Nephron (organoid): ENCODE measurements at regions not wholly inside any gene's neighbourhood (a gene's known extent, or its start where the extent isn't known, plus 50 kb on each side); places are given as distances from the start of the nearest gene placed in this dataset.

Experiments used
- H3K27ac Mint-ChIP-seq, 3 experiments: 2 replicates each; pipeline ENCODE4 v1.8.0; 2020; ENCODE audit warnings: mixed read lengths in 3 of 3, mild to moderate bottlenecking in 2 of 3, moderate library complexity in 1 of 3
- H3K27me3 Mint-ChIP-seq: 2 replicates; pipeline ENCODE4 v1.8.0; 2021; ENCODE audit warnings: low read depth, mild to moderate bottlenecking, moderate library complexity, mixed read lengths
- H3K36me3 Mint-ChIP-seq: 2 replicates; pipeline ENCODE4 v1.8.0; 2020; ENCODE audit warnings: low read depth, mixed read lengths
- H3K4me1 Mint-ChIP-seq: 2 replicates; pipeline ENCODE4 v1.8.0; 2020; ENCODE audit warnings: mixed read lengths
- H3K4me3 Mint-ChIP-seq, 3 experiments: 2 replicates each; pipeline ENCODE4 v1.8.0; 2020; ENCODE audit warnings: mild to moderate bottlenecking in 3 of 3, mixed read lengths in 3 of 3, moderate library complexity in 2 of 3
- H3K9me3 Mint-ChIP-seq: 2 replicates; pipeline ENCODE4 v1.8.0; 2020; ENCODE audit warnings: mixed read lengths
- TF ChIP-seq, protein P1 (sequence below), 3 experiments: fragments of 200-600 bp; sonication (generic); IDR thresholded peaks; one replicate each; pipeline ENCODE4 v1.5.0; 2021; ENCODE audit warnings: antibody characterized with exemption in 3 of 3; ENCODE audit not compliant: unreplicated experiment in 3 of 3

- Mint-ChIP-seq H3K9me3 (no peaks in the 10 kb centered on the region), H3K4me3 (no peak overlapping the region), H3K27me3 (peaks cover 12% of the 10 kb centered on the region), H3K27ac (no peak overlapping the region), H3K36me3 (no peaks in the 10 kb centered on the region), H3K4me1 (no peaks in the 10 kb centered on the region)
- TF ChIP-seq, protein P1, sequence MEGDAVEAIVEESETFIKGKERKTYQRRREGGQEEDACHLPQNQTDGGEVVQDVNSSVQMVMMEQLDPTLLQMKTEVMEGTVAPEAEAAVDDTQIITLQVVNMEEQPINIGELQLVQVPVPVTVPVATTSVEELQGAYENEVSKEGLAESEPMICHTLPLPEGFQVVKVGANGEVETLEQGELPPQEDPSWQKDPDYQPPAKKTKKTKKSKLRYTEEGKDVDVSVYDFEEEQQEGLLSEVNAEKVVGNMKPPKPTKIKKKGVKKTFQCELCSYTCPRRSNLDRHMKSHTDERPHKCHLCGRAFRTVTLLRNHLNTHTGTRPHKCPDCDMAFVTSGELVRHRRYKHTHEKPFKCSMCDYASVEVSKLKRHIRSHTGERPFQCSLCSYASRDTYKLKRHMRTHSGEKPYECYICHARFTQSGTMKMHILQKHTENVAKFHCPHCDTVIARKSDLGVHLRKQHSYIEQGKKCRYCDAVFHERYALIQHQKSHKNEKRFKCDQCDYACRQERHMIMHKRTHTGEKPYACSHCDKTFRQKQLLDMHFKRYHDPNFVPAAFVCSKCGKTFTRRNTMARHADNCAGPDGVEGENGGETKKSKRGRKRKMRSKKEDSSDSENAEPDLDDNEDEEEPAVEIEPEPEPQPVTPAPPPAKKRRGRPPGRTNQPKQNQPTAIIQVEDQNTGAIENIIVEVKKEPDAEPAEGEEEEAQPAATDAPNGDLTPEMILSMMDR (IDR thresholded peaks at IDR 0.05; ENCODE audit: unreplicated experiment in 3 of 3), result no peak
Observed at GRCh38 chr7:156194813-156195212, 382.6 kb upstream of the SHH start.

GRCh38 chr7:156192921-156193320 is 380.7 kb upstream of the SHH start:
- Mint-ChIP-seq H3K9me3 (peaks cover 2% of the 10 kb centered on the region), H3K4me3 (no peak overlapping the region), H3K4me1 (no peaks in the 10 kb centered on the region), H3K27ac (no peak overlapping the region), H3K36me3 (no peaks in the 10 kb centered on the region), H3K27me3 (peaks cover 8% of the 10 kb centered on the region)
- TF ChIP-seq, protein P1 (IDR thresholded peaks at IDR 0.05; ENCODE audit: unreplicated experiment in 3 of 3), result no peak

GRCh38 chr7:156191090-156191489 is 378.8 kb upstream of the SHH start:
- Mint-ChIP-seq H3K27me3 (peaks cover 8% of the 10 kb centered on the region), H3K4me1 (no peaks in the 10 kb centered on the region), H3K36me3 (no peaks in the 10 kb centered on the region), H3K4me3 (no peak overlapping the region), H3K27ac (no peak overlapping the region), H3K9me3 (peaks cover 10% of the 10 kb centered on the region)
- TF ChIP-seq, protein P1 (IDR thresholded peaks at IDR 0.05; ENCODE audit: unreplicated experiment in 3 of 3), result no peak

GRCh38 chr7:156185076-156185475 is 372.8 kb upstream of the SHH start:
- TF ChIP-seq, protein P1 (IDR thresholded peaks at IDR 0.05; ENCODE audit: unreplicated experiment in 3 of 3), result no peak
- no peak overlapping the region for H3K27ac Mint-ChIP-seq

GRCh38 chr7:156184164-156184563 is 371.9 kb upstream of the SHH start:
- H3K4me3 Mint-ChIP-seq, result no peak overlapping the region
- no peaks in the 10 kb centered on the region for H3K4me1 Mint-ChIP-seq
- TF ChIP-seq, protein P1 (IDR thresholded peaks at IDR 0.05; ENCODE audit: unreplicated experiment in 3 of 3), result no peak
- H3K36me3 Mint-ChIP-seq, result no peaks in the 10 kb centered on the region
- H3K27ac Mint-ChIP-seq, result no peak overlapping the region
- peaks cover 31% of the 10 kb centered on the region for H3K9me3 Mint-ChIP-seq
- peaks cover 8% of the 10 kb centered on the region for H3K27me3 Mint-ChIP-seq

More at GRCh38 chr7:156185076-156185475, 372.8 kb upstream of the SHH start:
- H3K9me3 Mint-ChIP-seq, result peaks cover 31% of the 10 kb centered on the region
- peaks cover 12% of the 10 kb centered on the region for H3K27me3 Mint-ChIP-seq
- H3K36me3 Mint-ChIP-seq, result no peaks in the 10 kb centered on the region
- no peaks in the 10 kb centered on the region for H3K4me1 Mint-ChIP-seq
- H3K4me3 Mint-ChIP-seq, result no peak overlapping the region

DNA sequence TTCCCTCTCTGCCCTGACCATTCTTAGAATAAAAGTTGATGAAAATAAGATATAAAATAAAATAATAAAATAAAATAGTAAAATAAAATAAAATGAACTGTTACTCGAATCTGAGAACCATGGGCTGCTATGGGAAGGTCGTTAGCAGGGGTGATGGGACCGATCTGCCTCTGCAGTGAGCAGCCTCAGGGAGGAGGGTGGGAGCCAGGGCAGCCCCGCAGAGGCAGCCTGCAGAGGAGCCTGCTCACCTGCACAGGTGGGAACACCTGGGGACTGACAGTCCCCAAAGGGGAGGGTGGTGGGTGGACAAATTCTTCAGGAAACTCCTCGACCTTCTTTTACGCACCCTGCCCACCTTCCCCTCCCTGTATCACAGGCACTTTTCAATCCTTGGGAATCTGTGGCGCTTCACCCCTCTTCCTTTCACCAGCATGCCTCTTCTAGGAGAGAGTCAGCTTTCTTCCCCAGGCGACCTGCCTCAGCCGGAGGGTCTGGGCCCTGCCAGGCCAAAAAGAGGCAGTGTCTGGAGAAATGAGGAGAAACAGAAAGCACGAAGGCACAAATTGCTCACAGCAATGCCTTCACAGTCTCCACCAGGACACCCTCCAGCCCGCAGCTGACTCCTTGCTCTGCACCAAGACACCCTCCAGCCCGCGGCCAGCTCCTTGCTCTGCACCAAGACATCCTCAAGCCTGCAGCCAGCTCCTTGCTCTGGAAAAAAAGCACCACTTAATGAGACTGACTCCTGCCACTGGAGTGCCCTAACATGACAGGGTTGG is 368.4 kb upstream of the SHH start:
- no peaks in the 10 kb centered on the region for H3K36me3 Mint-ChIP-seq
- no peak overlapping the region for H3K27ac Mint-ChIP-seq
- no peak overlapping the region for H3K4me3 Mint-ChIP-seq
- H3K9me3 Mint-ChIP-seq, result peaks cover 17% of the 10 kb centered on the region
- TF ChIP-seq, protein P1 (IDR thresholded peaks at IDR 0.05; ENCODE audit: unreplicated experiment in 3 of 3), result no peak
- H3K4me1 Mint-ChIP-seq, result no peaks in the 10 kb centered on the region
- H3K27me3 Mint-ChIP-seq, result peaks cover 12% of the 10 kb centered on the region
